ENCODE measurements at regions not wholly inside any gene's neighbourhood (a gene's known extent, or its start where the extent isn't known, plus 50 kb on each side); places are given as distances from the start of the nearest gene placed in this dataset.

DNA sequence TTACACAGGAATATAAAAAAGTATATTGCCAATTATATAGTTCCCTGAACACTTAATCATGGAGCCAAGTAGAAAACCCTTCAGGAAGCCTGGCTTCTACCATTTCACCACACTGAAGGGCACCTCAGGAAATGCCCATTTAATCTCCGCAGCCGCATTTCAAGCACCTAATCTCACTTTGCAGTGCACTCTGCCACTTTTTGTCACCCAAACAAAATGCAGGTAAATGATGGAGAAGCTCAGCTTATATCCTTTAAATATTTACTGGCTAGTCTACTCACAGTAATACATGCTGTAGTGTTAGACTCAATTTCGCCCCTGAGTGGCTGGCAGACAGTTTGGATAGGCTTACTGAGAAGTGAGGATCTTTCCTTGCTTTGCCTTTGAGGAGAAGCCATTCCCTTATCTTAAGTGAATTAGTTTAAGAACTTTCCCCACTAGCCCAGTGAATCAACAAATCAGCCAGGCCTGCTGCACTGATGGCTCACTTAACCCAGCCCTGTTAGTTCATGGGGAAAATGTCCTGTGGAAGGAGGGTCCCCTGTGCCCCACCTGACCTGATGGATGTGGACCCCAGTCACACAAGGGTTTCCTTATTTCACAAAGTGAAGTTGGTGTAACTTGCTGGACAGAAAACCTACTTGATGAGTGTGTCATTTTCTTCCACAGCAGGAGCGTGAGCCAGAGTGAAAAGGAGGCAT lies 209.7 kb downstream of the CAAP1 start:
- intact Hi-C loops (cut with micrococcal nuclease), result no loop called here

DNA sequence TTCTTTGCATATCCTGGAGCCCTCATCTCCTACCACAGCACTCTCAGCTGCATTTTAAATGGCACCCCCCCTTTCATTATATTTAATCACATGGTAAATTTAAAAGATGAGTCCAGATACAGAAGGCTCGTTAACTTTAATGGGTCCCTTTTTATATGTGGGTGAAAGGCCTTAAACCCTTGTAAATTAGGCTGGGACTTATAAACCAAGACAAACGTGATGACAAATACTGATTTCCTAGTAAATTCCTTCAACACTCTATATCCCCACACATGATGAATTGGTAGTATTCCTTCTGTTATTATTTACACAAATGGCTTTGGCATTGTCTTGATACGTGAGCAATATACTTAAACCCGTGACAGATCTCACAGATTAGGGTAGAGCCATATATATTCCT lies 210.6 kb downstream of the CAAP1 start:
- no peak for DNase-seq
- Histone ChIP-seq H3K4me1 (no peaks in the 10 kb centered on the region), H3K9me3 (replicated peaks) (no peaks in the 10 kb centered on the region), H3K36me3 (no peaks in the 10 kb centered on the region), H3K27ac (replicated peaks) (no peak overlapping the region), H3K27me3 (ENCODE audit: low read depth) (no peaks in the 10 kb centered on the region), H3K4me3 (no peak overlapping the region)
- TF ChIP-seq, protein P1, sequence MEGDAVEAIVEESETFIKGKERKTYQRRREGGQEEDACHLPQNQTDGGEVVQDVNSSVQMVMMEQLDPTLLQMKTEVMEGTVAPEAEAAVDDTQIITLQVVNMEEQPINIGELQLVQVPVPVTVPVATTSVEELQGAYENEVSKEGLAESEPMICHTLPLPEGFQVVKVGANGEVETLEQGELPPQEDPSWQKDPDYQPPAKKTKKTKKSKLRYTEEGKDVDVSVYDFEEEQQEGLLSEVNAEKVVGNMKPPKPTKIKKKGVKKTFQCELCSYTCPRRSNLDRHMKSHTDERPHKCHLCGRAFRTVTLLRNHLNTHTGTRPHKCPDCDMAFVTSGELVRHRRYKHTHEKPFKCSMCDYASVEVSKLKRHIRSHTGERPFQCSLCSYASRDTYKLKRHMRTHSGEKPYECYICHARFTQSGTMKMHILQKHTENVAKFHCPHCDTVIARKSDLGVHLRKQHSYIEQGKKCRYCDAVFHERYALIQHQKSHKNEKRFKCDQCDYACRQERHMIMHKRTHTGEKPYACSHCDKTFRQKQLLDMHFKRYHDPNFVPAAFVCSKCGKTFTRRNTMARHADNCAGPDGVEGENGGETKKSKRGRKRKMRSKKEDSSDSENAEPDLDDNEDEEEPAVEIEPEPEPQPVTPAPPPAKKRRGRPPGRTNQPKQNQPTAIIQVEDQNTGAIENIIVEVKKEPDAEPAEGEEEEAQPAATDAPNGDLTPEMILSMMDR (IDR thresholded peaks at IDR 0.05; ENCODE audit: borderline replicate concordance), result no peak
- intact Hi-C loops (cut with micrococcal nuclease), result no loop called here

More for the DNA sequence above, 209.7 kb downstream of the CAAP1 start:
- no peak overlapping the region for H3K27ac ChIP-seq (replicated peaks)
- H3K36me3 ChIP-seq, result no peaks in the 10 kb centered on the region
- DNase-seq, result no peak
- H3K4me3 ChIP-seq, result no peak overlapping the region
- TF ChIP-seq, protein P1 (IDR thresholded peaks at IDR 0.05; ENCODE audit: borderline replicate concordance), result no peak
- H3K9me3 ChIP-seq (replicated peaks), result no peaks in the 10 kb centered on the region
- peaks cover 8% of the 10 kb centered on the region for H3K4me1 ChIP-seq
- H3K27me3 ChIP-seq (ENCODE audit: low read depth), result no peaks in the 10 kb centered on the region

DNA sequence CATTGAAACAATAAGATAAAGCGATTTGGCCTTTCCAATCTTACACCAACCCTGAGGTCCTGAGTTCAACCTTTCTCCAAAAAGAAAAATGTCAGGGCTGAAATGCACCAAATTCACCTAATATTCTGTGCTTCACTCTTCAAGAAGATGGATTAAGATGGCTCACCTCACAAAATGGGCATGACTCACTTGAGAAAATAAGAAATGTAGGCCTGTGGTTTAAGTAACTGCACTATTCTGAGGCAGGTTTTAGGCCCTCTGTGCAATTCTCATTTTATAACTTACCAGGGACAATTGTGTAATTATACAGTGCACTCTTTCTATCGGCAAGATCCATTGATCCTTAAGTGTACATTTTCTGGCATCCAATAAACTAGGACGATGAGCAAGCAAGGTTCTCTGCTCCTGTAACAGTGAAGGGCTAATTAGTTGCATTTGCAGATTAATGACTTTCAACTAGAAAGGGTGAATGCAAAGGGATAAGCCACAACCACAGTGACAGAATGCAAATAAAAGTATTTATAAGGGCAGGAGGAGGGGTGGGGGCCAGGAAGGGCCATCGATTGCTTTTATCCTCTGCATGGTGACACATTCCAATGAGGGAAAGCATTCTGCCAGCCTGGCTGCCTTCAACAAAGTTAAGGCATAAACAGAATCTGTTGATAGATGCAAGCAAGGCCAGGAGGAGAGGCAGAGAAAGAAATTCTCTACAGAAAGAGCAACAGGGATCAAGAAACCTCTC lies 214.5 kb downstream of the CAAP1 start:
- intact Hi-C loops (cut with micrococcal nuclease), result no loop called here
- Histone ChIP-seq H3K4me1 (no peaks in the 10 kb centered on the region), H3K27ac (replicated peaks) (no peak overlapping the region), H3K9me3 (replicated peaks) (no peaks in the 10 kb centered on the region), H3K27me3 (ENCODE audit: low read depth) (no peaks in the 10 kb centered on the region), H3K36me3 (no peaks in the 10 kb centered on the region), H3K4me3 (no peak overlapping the region)
- TF ChIP-seq, protein P1 (IDR thresholded peaks at IDR 0.05; ENCODE audit: borderline replicate concordance), result no peak
- no peak for DNase-seq

DNA sequence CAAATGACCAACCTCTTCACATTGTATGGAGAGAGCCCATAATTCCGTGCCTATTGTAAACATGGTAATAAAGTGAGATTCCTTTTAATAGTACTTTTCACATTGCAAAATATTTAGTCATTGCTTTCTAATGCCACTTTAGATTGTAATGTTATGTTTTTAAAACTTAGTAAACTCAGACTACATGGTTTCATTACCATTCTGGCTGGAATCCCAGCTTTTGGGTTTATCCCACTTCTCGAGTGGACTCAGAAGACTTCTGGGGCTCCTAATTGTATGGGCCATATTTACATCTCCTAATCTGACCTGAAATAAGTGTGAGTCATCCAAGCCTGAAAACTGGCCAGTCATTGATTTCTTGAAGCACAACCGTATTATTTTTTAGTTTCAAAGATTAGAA lies 217.6 kb downstream of the CAAP1 start:
- intact Hi-C loops (cut with micrococcal nuclease), result no loop called here
- Histone ChIP-seq H3K36me3 (no peaks in the 10 kb centered on the region), H3K9me3 (replicated peaks) (no peaks in the 10 kb centered on the region), H3K27me3 (ENCODE audit: low read depth) (no peaks in the 10 kb centered on the region), H3K27ac (replicated peaks) (no peak overlapping the region), H3K4me3 (no peak overlapping the region), H3K4me1 (no peaks in the 10 kb centered on the region)
- no peak for DNase-seq
- TF ChIP-seq, protein P1 (IDR thresholded peaks at IDR 0.05; ENCODE audit: borderline replicate concordance), result no peak

DNA sequence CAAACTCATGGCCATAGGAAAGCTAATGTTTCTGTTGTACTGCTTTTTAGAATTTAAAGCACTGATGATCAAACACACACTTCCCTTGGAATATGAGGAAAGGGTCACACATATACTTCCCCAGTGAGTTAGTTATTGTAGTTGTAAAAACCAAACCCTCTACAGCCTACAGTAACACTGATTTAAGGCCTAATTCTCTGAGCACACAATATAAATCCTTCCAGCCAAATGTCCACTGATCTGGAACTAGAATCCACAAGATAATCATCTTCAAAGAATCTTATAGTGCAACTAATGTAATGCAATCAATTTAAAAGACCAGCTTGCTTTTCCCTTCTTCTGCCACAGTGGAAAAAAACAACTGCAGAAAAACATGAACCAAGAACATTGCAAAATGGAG lies 219.3 kb downstream of the CAAP1 start:
- Histone ChIP-seq H3K9me3 (replicated peaks) (no peaks in the 10 kb centered on the region), H3K4me1 (no peaks in the 10 kb centered on the region), H3K27me3 (ENCODE audit: low read depth) (no peaks in the 10 kb centered on the region), H3K27ac (replicated peaks) (no peak overlapping the region), H3K4me3 (no peak overlapping the region), H3K36me3 (no peaks in the 10 kb centered on the region)
- intact Hi-C loops (cut with micrococcal nuclease), result no loop called here
- no peak for DNase-seq
- TF ChIP-seq, protein P1 (IDR thresholded peaks at IDR 0.05; ENCODE audit: borderline replicate concordance), result no peak
